ES-I3 (cell line): ENCODE measurements at regions not wholly inside any gene's neighbourhood (a gene's known extent, or its start where the extent isn't known, plus 50 kb on each side); places are given as distances from the start of the nearest gene placed in this dataset.

Source experiments
- H3K36me3 ChIP-seq: 2 replicates; pipeline ENCODE4 v1.6.1; 2013; ENCODE audit warnings: mild to moderate bottlenecking, low read length, control low read depth, moderate library complexity; ENCODE audit not compliant: insufficient read depth
- H3K4me1 ChIP-seq: 2 replicates; pipeline ENCODE4 v1.6.1; 2013; ENCODE audit warnings: mild to moderate bottlenecking, control low read depth, low read length; ENCODE audit not compliant: insufficient read depth
- H3K9ac ChIP-seq: 2 replicates; pipeline ENCODE4 v1.6.1; 2013; ENCODE audit warnings: low read depth, mild to moderate bottlenecking, low read length, moderate library complexity
- H3K9me3 ChIP-seq: 2 replicates; pipeline ENCODE4 v1.6.1; 2013; ENCODE audit warnings: mild to moderate bottlenecking, low read length, moderate library complexity; ENCODE audit not compliant: control insufficient read depth, insufficient read depth

- H3K36me3 ChIP-seq: no peaks in the 10 kb centered on the region
- no peak overlapping the region for H3K9ac ChIP-seq
- H3K4me1 ChIP-seq: peaks cover 11% of the 10 kb centered on the region
- H3K9me3 ChIP-seq: no peaks in the 10 kb centered on the region
Measured at GRCh38 chr1:81158592-81158991, 642.1 kb upstream of the ADGRL2 start.

- no peaks in the 10 kb centered on the region for H3K9me3 ChIP-seq
- no peak overlapping the region for H3K9ac ChIP-seq
- H3K36me3 ChIP-seq: no peaks in the 10 kb centered on the region
- peaks cover 11% of the 10 kb centered on the region for H3K4me1 ChIP-seq
Measured at GRCh38 chr1:81157686-81158085, 643.0 kb upstream of the ADGRL2 start.

- no peak overlapping the region for H3K9ac ChIP-seq
- H3K4me1 ChIP-seq: peaks cover 11% of the 10 kb centered on the region
- H3K36me3 ChIP-seq: no peaks in the 10 kb centered on the region
- no peaks in the 10 kb centered on the region for H3K9me3 ChIP-seq
Measured at GRCh38 chr1:81156887-81157286, 643.8 kb upstream of the ADGRL2 start.

- Histone ChIP-seq H3K36me3 (no peaks in the 10 kb centered on the region), H3K4me1 (peaks cover 11% of the 10 kb centered on the region), H3K9me3 (no peaks in the 10 kb centered on the region), H3K9ac (no peak overlapping the region)
Measured at GRCh38 chr1:81155131-81155530, 645.6 kb upstream of the ADGRL2 start.

GRCh38 chr1:81151206-81151605, 649.5 kb upstream of the ADGRL2 start:
- Histone ChIP-seq H3K9ac (no peak overlapping the region), H3K4me1 (no peaks in the 10 kb centered on the region), H3K9me3 (no peaks in the 10 kb centered on the region), H3K36me3 (no peaks in the 10 kb centered on the region)

GRCh38 chr1:81149649-81150325, 650.9 kb upstream of the ADGRL2 start:
- peaks cover 8% of the 10 kb centered on the region; the same call in 1 of the 2 replicates for H3K4me1 ChIP-seq
- H3K9me3 ChIP-seq: no peaks in the 10 kb centered on the region
- no peak overlapping the region for H3K9ac ChIP-seq
- no peaks in the 10 kb centered on the region for H3K36me3 ChIP-seq

- no peak overlapping the region for H3K9ac ChIP-seq
- H3K36me3 ChIP-seq: no peaks in the 10 kb centered on the region
- peaks cover 23% of the 10 kb centered on the region for H3K4me1 ChIP-seq
- H3K9me3 ChIP-seq: peaks cover 7% of the 10 kb centered on the region; the same call in 1 of the 2 replicates
Measured at GRCh38 chr1:81144240-81144825, 656.4 kb upstream of the ADGRL2 start.

- Histone ChIP-seq H3K36me3 (no peaks in the 10 kb centered on the region), H3K4me1 (peaks cover 23% of the 10 kb centered on the region), H3K9me3 (peaks cover 7% of the 10 kb centered on the region; the same call in 1 of the 2 replicates), H3K9ac (no peak overlapping the region)
Measured at GRCh38 chr1:81142099-81142826, 658.5 kb upstream of the ADGRL2 start.

GRCh38 chr1:81135524-81135923, 665.2 kb upstream of the ADGRL2 start:
- H3K9me3 ChIP-seq: no peaks in the 10 kb centered on the region
- no peaks in the 10 kb centered on the region for H3K36me3 ChIP-seq
- H3K9ac ChIP-seq: no peak overlapping the region
- no peaks in the 10 kb centered on the region for H3K4me1 ChIP-seq

GRCh38 chr1:81129776-81130175, 671.0 kb upstream of the ADGRL2 start:
- no peaks in the 10 kb centered on the region for H3K4me1 ChIP-seq
- H3K36me3 ChIP-seq: no peaks in the 10 kb centered on the region
- no peak overlapping the region for H3K9ac ChIP-seq
- H3K9me3 ChIP-seq: no peaks in the 10 kb centered on the region

- Histone ChIP-seq H3K4me1 (no peaks in the 10 kb centered on the region), H3K9ac (no peak overlapping the region), H3K36me3 (no peaks in the 10 kb centered on the region), H3K9me3 (no peaks in the 10 kb centered on the region)
Measured at GRCh38 chr1:81129366-81129765, 671.4 kb upstream of the ADGRL2 start.

GRCh38 chr1:81128079-81128478, 672.7 kb upstream of the ADGRL2 start:
- H3K36me3 ChIP-seq: no peaks in the 10 kb centered on the region
- no peak overlapping the region for H3K9ac ChIP-seq
- H3K4me1 ChIP-seq: no peaks in the 10 kb centered on the region
- no peaks in the 10 kb centered on the region for H3K9me3 ChIP-seq

- Histone ChIP-seq H3K9me3 (no peaks in the 10 kb centered on the region), H3K36me3 (no peaks in the 10 kb centered on the region), H3K4me1 (no peaks in the 10 kb centered on the region), H3K9ac (no peak overlapping the region)
Measured at GRCh38 chr1:81126989-81127581, 673.6 kb upstream of the ADGRL2 start.

- no peaks in the 10 kb centered on the region for H3K9me3 ChIP-seq
Measured at GRCh38 chr1:81125672-81126071, 675.1 kb upstream of the ADGRL2 start.

More at GRCh38 chr1:81125672-81126071, 675.1 kb upstream of the ADGRL2 start:
- H3K9ac ChIP-seq: no peak overlapping the region
- H3K4me1 ChIP-seq: no peaks in the 10 kb centered on the region
- no peaks in the 10 kb centered on the region for H3K36me3 ChIP-seq
